ENCODE measurements at regions not wholly inside any gene's neighbourhood (a gene's known extent, or its start where the extent isn't known, plus 50 kb on each side); places are given as distances from the start of the nearest gene placed in this dataset.

DNA sequence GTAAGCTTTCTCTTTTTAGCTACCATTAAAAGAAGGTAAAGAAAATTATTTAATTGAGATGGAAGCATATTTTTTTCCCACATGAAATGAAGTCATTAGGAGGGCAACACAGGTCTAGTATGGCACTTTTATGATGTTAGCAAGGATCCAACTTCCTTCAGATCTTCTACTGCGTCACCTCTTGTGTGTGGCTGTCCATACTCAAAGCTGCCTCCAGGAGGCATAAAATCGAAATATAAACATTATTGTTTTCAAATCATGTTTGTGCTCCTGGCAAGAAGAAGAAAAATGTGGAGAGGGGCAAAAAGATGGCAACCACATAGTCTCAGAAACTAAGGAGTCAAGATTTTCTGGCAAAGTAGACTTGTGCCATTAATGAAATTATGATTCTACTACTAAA lies 791.7 kb upstream of the EPHA6 start (continued):
- TF ChIP-seq, protein P1, sequence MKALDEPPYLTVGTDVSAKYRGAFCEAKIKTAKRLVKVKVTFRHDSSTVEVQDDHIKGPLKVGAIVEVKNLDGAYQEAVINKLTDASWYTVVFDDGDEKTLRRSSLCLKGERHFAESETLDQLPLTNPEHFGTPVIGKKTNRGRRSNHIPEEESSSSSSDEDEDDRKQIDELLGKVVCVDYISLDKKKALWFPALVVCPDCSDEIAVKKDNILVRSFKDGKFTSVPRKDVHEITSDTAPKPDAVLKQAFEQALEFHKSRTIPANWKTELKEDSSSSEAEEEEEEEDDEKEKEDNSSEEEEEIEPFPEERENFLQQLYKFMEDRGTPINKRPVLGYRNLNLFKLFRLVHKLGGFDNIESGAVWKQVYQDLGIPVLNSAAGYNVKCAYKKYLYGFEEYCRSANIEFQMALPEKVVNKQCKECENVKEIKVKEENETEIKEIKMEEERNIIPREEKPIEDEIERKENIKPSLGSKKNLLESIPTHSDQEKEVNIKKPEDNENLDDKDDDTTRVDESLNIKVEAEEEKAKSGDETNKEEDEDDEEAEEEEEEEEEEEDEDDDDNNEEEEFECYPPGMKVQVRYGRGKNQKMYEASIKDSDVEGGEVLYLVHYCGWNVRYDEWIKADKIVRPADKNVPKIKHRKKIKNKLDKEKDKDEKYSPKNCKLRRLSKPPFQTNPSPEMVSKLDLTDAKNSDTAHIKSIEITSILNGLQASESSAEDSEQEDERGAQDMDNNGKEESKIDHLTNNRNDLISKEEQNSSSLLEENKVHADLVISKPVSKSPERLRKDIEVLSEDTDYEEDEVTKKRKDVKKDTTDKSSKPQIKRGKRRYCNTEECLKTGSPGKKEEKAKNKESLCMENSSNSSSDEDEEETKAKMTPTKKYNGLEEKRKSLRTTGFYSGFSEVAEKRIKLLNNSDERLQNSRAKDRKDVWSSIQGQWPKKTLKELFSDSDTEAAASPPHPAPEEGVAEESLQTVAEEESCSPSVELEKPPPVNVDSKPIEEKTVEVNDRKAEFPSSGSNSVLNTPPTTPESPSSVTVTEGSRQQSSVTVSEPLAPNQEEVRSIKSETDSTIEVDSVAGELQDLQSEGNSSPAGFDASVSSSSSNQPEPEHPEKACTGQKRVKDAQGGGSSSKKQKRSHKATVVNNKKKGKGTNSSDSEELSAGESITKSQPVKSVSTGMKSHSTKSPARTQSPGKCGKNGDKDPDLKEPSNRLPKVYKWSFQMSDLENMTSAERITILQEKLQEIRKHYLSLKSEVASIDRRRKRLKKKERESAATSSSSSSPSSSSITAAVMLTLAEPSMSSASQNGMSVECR (CRISPR knock-in tag; IDR thresholded peaks at IDR 0.05; ENCODE audit: borderline replicate concordance): no peak
- TF ChIP-seq ZNF512 (CRISPR knock-in tag; IDR thresholded peaks at IDR 0.05; ENCODE audit: borderline replicate concordance) (no peak), RELA (CRISPR knock-in tag; IDR thresholded peaks at IDR 0.05; ENCODE audit: borderline replicate concordance) (no peak)
- TF ChIP-seq, protein P2, sequence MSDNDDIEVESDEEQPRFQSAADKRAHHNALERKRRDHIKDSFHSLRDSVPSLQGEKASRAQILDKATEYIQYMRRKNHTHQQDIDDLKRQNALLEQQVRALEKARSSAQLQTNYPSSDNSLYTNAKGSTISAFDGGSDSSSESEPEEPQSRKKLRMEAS (CRISPR knock-in tag; IDR thresholded peaks at IDR 0.05): no peak

- ATAC-seq (no peak), DNase-seq (ENCODE audit: low spot score) (no peak)
- ChIA-PET POLR2A (interaction anchor here (0.7 kb wide), 1 partner anchor 27 kb away, joined by 3 read pairs; no protein-coding TSS in a partner anchor), CTCF (no interaction called here)
- Mint-ChIP-seq H3K4me3 (no peak overlapping the region), H3K36me3 (no peaks in the 10 kb centered on the region), H3K27ac (no peak overlapping the region), H3K9me3 (no peaks in the 10 kb centered on the region), H3K27me3 (ENCODE audit: low read depth) (no peaks in the 10 kb centered on the region), H3K4me1 (no peaks in the 10 kb centered on the region)
- TF ChIP-seq SMAD3 (CRISPR knock-in tag; IDR thresholded peaks at IDR 0.05; ENCODE audit: borderline replicate concordance) (no peak), KAT7 (CRISPR knock-in tag; IDR thresholded peaks at IDR 0.05; ENCODE audit: borderline replicate concordance) (no peak), ERG (CRISPR knock-in tag; IDR thresholded peaks at IDR 0.05) (no peak), ZNF121 (CRISPR knock-in tag; IDR thresholded peaks at IDR 0.05) (no peak)
- TF ChIP-seq, protein P3, sequence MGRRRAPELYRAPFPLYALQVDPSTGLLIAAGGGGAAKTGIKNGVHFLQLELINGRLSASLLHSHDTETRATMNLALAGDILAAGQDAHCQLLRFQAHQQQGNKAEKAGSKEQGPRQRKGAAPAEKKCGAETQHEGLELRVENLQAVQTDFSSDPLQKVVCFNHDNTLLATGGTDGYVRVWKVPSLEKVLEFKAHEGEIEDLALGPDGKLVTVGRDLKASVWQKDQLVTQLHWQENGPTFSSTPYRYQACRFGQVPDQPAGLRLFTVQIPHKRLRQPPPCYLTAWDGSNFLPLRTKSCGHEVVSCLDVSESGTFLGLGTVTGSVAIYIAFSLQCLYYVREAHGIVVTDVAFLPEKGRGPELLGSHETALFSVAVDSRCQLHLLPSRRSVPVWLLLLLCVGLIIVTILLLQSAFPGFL (CRISPR knock-in tag; IDR thresholded peaks at IDR 0.05; ENCODE audit: borderline replicate concordance): no peak
Observed at GRCh38 chr3:96027718-96028117, 786.7 kb upstream of the EPHA6 start.

DNA sequence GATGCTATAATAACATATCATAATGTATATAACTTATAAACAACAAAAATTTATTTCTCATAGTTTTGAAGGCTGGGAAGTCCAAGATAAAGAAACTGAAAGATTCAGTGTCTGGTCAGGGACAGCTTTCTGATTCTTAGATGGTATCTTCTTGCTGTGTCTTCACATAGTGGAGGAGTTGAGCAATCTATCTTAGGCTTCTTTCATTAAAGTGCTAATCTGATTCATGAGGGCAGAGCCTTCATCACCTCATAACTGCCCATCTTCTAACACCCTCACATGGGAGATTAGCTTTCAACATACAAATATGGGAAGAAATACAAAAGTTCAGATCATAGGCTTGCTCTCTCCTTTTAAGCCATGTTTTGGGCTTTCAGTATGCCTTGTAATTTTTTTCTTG lies 774.8 kb upstream of the EPHA6 start:
- TF ChIP-seq MLX (CRISPR knock-in tag; IDR thresholded peaks at IDR 0.05): no peak
- TF ChIP-seq, protein P4, sequence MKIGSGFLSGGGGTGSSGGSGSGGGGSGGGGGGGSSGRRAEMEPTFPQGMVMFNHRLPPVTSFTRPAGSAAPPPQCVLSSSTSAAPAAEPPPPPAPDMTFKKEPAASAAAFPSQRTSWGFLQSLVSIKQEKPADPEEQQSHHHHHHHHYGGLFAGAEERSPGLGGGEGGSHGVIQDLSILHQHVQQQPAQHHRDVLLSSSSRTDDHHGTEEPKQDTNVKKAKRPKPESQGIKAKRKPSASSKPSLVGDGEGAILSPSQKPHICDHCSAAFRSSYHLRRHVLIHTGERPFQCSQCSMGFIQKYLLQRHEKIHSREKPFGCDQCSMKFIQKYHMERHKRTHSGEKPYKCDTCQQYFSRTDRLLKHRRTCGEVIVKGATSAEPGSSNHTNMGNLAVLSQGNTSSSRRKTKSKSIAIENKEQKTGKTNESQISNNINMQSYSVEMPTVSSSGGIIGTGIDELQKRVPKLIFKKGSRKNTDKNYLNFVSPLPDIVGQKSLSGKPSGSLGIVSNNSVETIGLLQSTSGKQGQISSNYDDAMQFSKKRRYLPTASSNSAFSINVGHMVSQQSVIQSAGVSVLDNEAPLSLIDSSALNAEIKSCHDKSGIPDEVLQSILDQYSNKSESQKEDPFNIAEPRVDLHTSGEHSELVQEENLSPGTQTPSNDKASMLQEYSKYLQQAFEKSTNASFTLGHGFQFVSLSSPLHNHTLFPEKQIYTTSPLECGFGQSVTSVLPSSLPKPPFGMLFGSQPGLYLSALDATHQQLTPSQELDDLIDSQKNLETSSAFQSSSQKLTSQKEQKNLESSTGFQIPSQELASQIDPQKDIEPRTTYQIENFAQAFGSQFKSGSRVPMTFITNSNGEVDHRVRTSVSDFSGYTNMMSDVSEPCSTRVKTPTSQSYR (CRISPR knock-in tag; IDR thresholded peaks at IDR 0.05): no peak
- POLR2A ChIA-PET: no interaction called here
- Mint-ChIP-seq H3K9me3 (peaks cover 12% of the 10 kb centered on the region), H3K27me3 (ENCODE audit: low read depth) (no peaks in the 10 kb centered on the region), H3K36me3 (peaks cover 11% of the 10 kb centered on the region), H3K27ac (no peak overlapping the region), H3K4me1 (no peaks in the 10 kb centered on the region), H3K4me3 (no peak overlapping the region)
- no peak for ATAC-seq
- CTCF ChIA-PET: no interaction called here
- no peak for DNase-seq (ENCODE audit: low spot score)

Data from WTC11 (cell line).